GM19193 (cell line): ENCODE measurements at regions not wholly inside any gene's neighbourhood (a gene's known extent, or its start where the extent isn't known, plus 50 kb on each side); places are given as distances from the start of the nearest gene placed in this dataset.

Source experiments
- POLR2A ChIP-seq: IDR thresholded peaks from 4 replicates; pipeline ENCODE4 v1.6.1; 2011; ENCODE audit not compliant: insufficient read depth, insufficient read length; ENCODE audit errors: extremely low read depth

GRCh38 chr16:86316967-86317812, 193.1 kb upstream of the FOXF1 start:
- TF ChIP-seq POLR2A: no peak

GRCh38 chr16:86317813-86318650, 192.3 kb upstream of the FOXF1 start:
- TF ChIP-seq POLR2A: no peak

- TF ChIP-seq POLR2A: no peak
Observed at GRCh38 chr16:86319585-86320236, 190.6 kb upstream of the FOXF1 start.

- no peak for TF ChIP-seq POLR2A
Observed at GRCh38 chr16:86320237-86320595, 190.1 kb upstream of the FOXF1 start.

- no peak for TF ChIP-seq POLR2A
Observed at GRCh38 chr16:86321491-86321890, 188.8 kb upstream of the FOXF1 start.

- TF ChIP-seq POLR2A: no peak
Observed at GRCh38 chr16:86322283-86322682, 188.0 kb upstream of the FOXF1 start.

GRCh38 chr16:86322806-86323205, 187.5 kb upstream of the FOXF1 start:
- no peak for TF ChIP-seq POLR2A

- no peak for TF ChIP-seq POLR2A
Observed at GRCh38 chr16:86324320-86324719, 186.0 kb upstream of the FOXF1 start.

GRCh38 chr16:86325360-86325759, 185.0 kb upstream of the FOXF1 start:
- no peak for TF ChIP-seq POLR2A

GRCh38 chr16:86325895-86326294, 184.4 kb upstream of the FOXF1 start:
- no peak for TF ChIP-seq POLR2A

GRCh38 chr16:86327321-86327720, 183.0 kb upstream of the FOXF1 start:
- TF ChIP-seq POLR2A: no peak

GRCh38 chr16:86330906-86331305, 179.4 kb upstream of the FOXF1 start:
- TF ChIP-seq POLR2A: no peak

GRCh38 chr16:86334079-86334635, 176.2 kb upstream of the FOXF1 start:
- TF ChIP-seq POLR2A: no peak

GRCh38 chr16:86335266-86336172, 174.8 kb upstream of the FOXF1 start:
- TF ChIP-seq POLR2A: no peak
